Naive thymus-derived CD4-positive, alpha-beta T cell (primary cell): ENCODE measurements at regions not wholly inside any gene's neighbourhood (a gene's known extent, or its start where the extent isn't known, plus 50 kb on each side); places are given as distances from the start of the nearest gene placed in this dataset.

Experiments used
- ATAC-seq: fragments of 150-1000 bp; cut with Tn5 transposase; 2 replicates; pipeline ENCODE4 v1.10.0; 2021; ENCODE audit warnings: mild to moderate bottlenecking, moderate library complexity
- CTCF ChIA-PET: fragments of 350-600 bp; sonication (Branson Sonifier 250); formaldehyde crosslinking; loops from one replicate; lab custom pipeline; 2021; ENCODE audit warnings: antibody characterized with exemption; lab: Charles Lee
- POLR2A ChIA-PET: fragments of 350-600 bp; sonication (Branson Sonifier 250); formaldehyde crosslinking; loops from one replicate; lab custom pipeline; 2021; ENCODE audit warnings: antibody characterized with exemption, inconsistent platforms; lab: Charles Lee
- DNase-seq, 9 donors: peaks; one replicate each; pipeline versions ENCODE4 v3.0.0 to v3.0.0-alpha.2; 2020 to 2022; ENCODE audit warnings: mixed read lengths in 1 of 9
- H3K27ac ChIP-seq: one replicate; pipeline ENCODE4 v1.7.0; 2013; ENCODE audit warnings: mild to moderate bottlenecking, low read depth, low read length, moderate library complexity
- H3K27me3 ChIP-seq, 2 donors: one replicate each; pipeline ENCODE4 v1.7.0; 2013; ENCODE audit warnings: low read length in 2 of 2, mild to moderate bottlenecking in 2 of 2, moderate library complexity in 2 of 2; ENCODE audit not compliant: control insufficient read depth in 2 of 2, insufficient read depth in 2 of 2
- H3K36me3 ChIP-seq, 3 experiments: 1 replicate in 2 of 3; 2 replicates in 1 of 3; pipeline ENCODE4 v1.7.0; 2013; ENCODE audit warnings: low read length in 3 of 3, mild to moderate bottlenecking in 3 of 3, moderate library complexity in 1 of 3; ENCODE audit not compliant: insufficient read depth in 3 of 3, control insufficient read depth in 2 of 3
- H3K4me1 ChIP-seq, 2 donors: one replicate each; pipeline ENCODE4 v1.7.0; 2013; ENCODE audit warnings: low read length in 2 of 2, mild to moderate bottlenecking in 2 of 2, moderate library complexity in 1 of 2; ENCODE audit not compliant: control insufficient read depth in 2 of 2, insufficient read depth in 2 of 2
- H3K4me3 ChIP-seq: 2 replicates; pipeline ENCODE4 v1.7.0; 2013; ENCODE audit warnings: mild to moderate bottlenecking, low read length
- H3K9me3 ChIP-seq, 3 experiments: 1 replicate in 2 of 3; 2 replicates in 1 of 3; pipeline ENCODE4 v1.7.0; 2013; ENCODE audit warnings: low read length in 3 of 3; ENCODE audit not compliant: control insufficient read depth in 2 of 3
- H3K27ac Mint-ChIP-seq, 9 donors: one replicate each; pipeline ENCODE4 v1.8.0; 2020 to 2022; ENCODE audit warnings: mixed read lengths in 9 of 9, mild to moderate bottlenecking in 8 of 9, moderate library complexity in 5 of 9, inconsistent platforms in 2 of 9
- H3K27me3 Mint-ChIP-seq, 5 donors: one replicate each; pipeline ENCODE4 v1.8.0; 2021 to 2022; ENCODE audit warnings: mixed read lengths in 5 of 5, mild to moderate bottlenecking in 1 of 5
- H3K36me3 Mint-ChIP-seq, 5 donors: one replicate each; pipeline ENCODE4 v1.8.0; 2020 to 2022; ENCODE audit warnings: mixed read lengths in 5 of 5, mild to moderate bottlenecking in 3 of 5, inconsistent platforms in 1 of 5
- H3K4me1 Mint-ChIP-seq, 7 donors: one replicate each; pipeline ENCODE4 v1.8.0; 2020 to 2022; ENCODE audit warnings: mixed read lengths in 7 of 7, mild to moderate bottlenecking in 3 of 7, inconsistent platforms in 1 of 7
- H3K4me3 Mint-ChIP-seq, 10 donors: one replicate each; pipeline ENCODE4 v1.8.0; 2020 to 2022; ENCODE audit warnings: mild to moderate bottlenecking in 10 of 10, mixed read lengths in 10 of 10, moderate library complexity in 6 of 10, inconsistent platforms in 2 of 10
- H3K9me3 Mint-ChIP-seq, 11 donors: one replicate each; pipeline ENCODE4 v1.8.0; 2020 to 2022; ENCODE audit warnings: mixed read lengths in 11 of 11, mild to moderate bottlenecking in 4 of 11, inconsistent platforms in 1 of 11, moderate library complexity in 1 of 11
- intact Hi-C, 2 donors: fragments of 100-400 bp; cut with micrococcal nuclease; formaldehyde crosslinking; loops; one replicate each; pipeline ENCODE4 v1.15.1; 2023

GRCh38 chr7:131620673-131621609 is 64.5 kb upstream of the PODXL start:
- peaks cover 0 to 2% (median 0%) of the 10 kb centered on the region in 11 donors for H3K9me3 Mint-ChIP-seq
- Histone ChIP-seq H3K36me3 (no peaks in the 10 kb centered on the region), H3K4me1 (no peaks in the 10 kb centered on the region), H3K27me3 (no peaks in the 10 kb centered on the region), H3K9me3 (no peaks in the 10 kb centered on the region), H3K4me3 (no peak overlapping the region), H3K27ac (no peak overlapping the region)
- no peaks in the 10 kb centered on the region for H3K36me3 Mint-ChIP-seq
- ATAC-seq: no peak
- H3K27ac Mint-ChIP-seq: no peak overlapping the region
- H3K4me1 Mint-ChIP-seq: no peaks in the 10 kb centered on the region
- no peak for DNase-seq
- peaks cover 0 to 17% (median 8%) of the 10 kb centered on the region in 5 donors for H3K27me3 Mint-ChIP-seq
- ChIA-PET CTCF (no interaction called here), POLR2A (no interaction called here)
- intact Hi-C loops: no loop called here
- H3K4me3 Mint-ChIP-seq: no peak overlapping the region

- no peaks in the 10 kb centered on the region for H3K9me3 ChIP-seq
- no peak overlapping the region for H3K4me3 ChIP-seq
- intact Hi-C loops: no loop called here
- H3K27ac Mint-ChIP-seq: no peak overlapping the region
- H3K36me3 ChIP-seq: no peaks in the 10 kb centered on the region
- no peaks in the 10 kb centered on the region for H3K4me1 ChIP-seq
- H3K9me3 Mint-ChIP-seq: peaks cover 0 to 2% (median 0%) of the 10 kb centered on the region in 11 donors
- CTCF ChIA-PET: no interaction called here
- no peak overlapping the region for H3K27ac ChIP-seq
- POLR2A ChIA-PET: no interaction called here
- DNase-seq (no peak), ATAC-seq (peak; percentile 26)
- H3K4me3 Mint-ChIP-seq: no peak overlapping the region
- H3K36me3 Mint-ChIP-seq: no peaks in the 10 kb centered on the region
- no peaks in the 10 kb centered on the region for H3K27me3 ChIP-seq
- no peaks in the 10 kb centered on the region for H3K4me1 Mint-ChIP-seq
- H3K27me3 Mint-ChIP-seq: peaks cover 0 to 17% (median 8%) of the 10 kb centered on the region in 5 donors
Observed at GRCh38 chr7:131619336-131620305, 63.2 kb upstream of the PODXL start.

- no peaks in the 10 kb centered on the region for H3K9me3 ChIP-seq
- ATAC-seq (no peak), DNase-seq (no peak)
- Mint-ChIP-seq H3K27ac (no peak overlapping the region), H3K9me3 (peaks cover 0 to 2% (median 0%) of the 10 kb centered on the region in 11 donors), H3K36me3 (no peaks in the 10 kb centered on the region), H3K4me3 (no peak overlapping the region), H3K4me1 (no peaks in the 10 kb centered on the region), H3K27me3 (peaks cover 0 to 20% (median 11%) of the 10 kb centered on the region in 5 donors)
- CTCF ChIA-PET: no interaction called here
- no peak overlapping the region for H3K27ac ChIP-seq
- H3K4me1 ChIP-seq: no peaks in the 10 kb centered on the region
- no peaks in the 10 kb centered on the region for H3K27me3 ChIP-seq
- no peak overlapping the region for H3K4me3 ChIP-seq
- intact Hi-C loops: no loop called here
- POLR2A ChIA-PET: no interaction called here
- no peaks in the 10 kb centered on the region for H3K36me3 ChIP-seq
Observed at GRCh38 chr7:131618391-131618790, 62.0 kb upstream of the PODXL start.

DNA sequence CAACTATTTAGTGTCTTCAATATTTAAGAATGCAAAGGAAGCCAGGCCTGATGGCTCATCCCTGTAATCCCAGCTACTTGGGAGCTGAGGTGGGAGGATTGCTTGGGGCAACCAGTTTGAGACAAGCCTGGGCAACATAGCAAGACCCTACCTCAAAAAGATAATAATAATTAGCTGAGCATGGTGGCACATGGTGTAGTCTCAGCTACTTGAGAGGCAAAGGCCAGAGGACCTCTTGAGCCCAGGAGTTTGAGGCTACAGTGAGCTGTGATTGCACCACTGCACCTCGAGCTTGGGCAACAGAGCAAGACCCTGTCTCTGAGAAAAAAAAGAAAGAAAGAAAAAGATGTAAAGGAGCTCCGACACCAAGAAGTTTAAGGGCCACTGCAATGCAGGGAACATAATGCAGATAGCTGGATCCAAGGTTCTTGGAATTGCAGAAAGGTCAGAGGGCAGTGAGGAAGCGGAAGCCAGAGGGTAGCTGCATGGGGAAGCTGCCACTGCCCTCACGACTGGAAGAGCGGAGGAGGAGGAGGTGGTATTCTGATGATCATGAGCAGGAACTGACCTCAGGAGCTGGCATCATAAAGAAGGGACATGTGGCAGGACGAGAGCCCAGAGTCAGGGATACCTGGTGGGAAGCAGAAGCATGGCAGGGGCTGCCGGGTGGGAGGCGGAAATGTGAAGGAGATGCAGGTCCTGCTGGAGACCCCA is 60.2 kb upstream of the PODXL start:
- no peak overlapping the region for H3K4me3 Mint-ChIP-seq

GRCh38 chr7:131613909-131614308 is 57.5 kb upstream of the PODXL start:
- H3K27me3 Mint-ChIP-seq: peaks cover 0 to 25% (median 11%) of the 10 kb centered on the region in 5 donors
- H3K4me1 Mint-ChIP-seq: no peaks in the 10 kb centered on the region
- Histone ChIP-seq H3K27ac (no peak overlapping the region), H3K4me3 (no peak overlapping the region), H3K27me3 (no peaks in the 10 kb centered on the region), H3K9me3 (no peaks in the 10 kb centered on the region), H3K4me1 (no peaks in the 10 kb centered on the region), H3K36me3 (no peaks in the 10 kb centered on the region)
- ATAC-seq (no peak), DNase-seq (no peak)
- H3K9me3 Mint-ChIP-seq: peaks cover 0 to 2% (median 0%) of the 10 kb centered on the region in 11 donors
- no peak overlapping the region for H3K27ac Mint-ChIP-seq
- ChIA-PET POLR2A (no interaction called here), CTCF (no interaction called here)
- H3K4me3 Mint-ChIP-seq: no peak overlapping the region
- intact Hi-C loops: no loop called here
- H3K36me3 Mint-ChIP-seq: no peaks in the 10 kb centered on the region

More for the DNA sequence above, 60.2 kb upstream of the PODXL start:
- DNase-seq (no peak), ATAC-seq (no peak)
- intact Hi-C loops: no loop called here
- Histone ChIP-seq H3K9me3 (no peaks in the 10 kb centered on the region), H3K36me3 (no peaks in the 10 kb centered on the region), H3K27me3 (no peaks in the 10 kb centered on the region), H3K27ac (no peak overlapping the region), H3K4me1 (no peaks in the 10 kb centered on the region), H3K4me3 (no peak overlapping the region)
- ChIA-PET POLR2A (no interaction called here), CTCF (no interaction called here)
- H3K36me3 Mint-ChIP-seq: no peaks in the 10 kb centered on the region
- H3K27ac Mint-ChIP-seq: no peak overlapping the region
- H3K27me3 Mint-ChIP-seq: peaks cover 0 to 25% (median 11%) of the 10 kb centered on the region in 5 donors
- H3K9me3 Mint-ChIP-seq: peaks cover 0 to 2% (median 0%) of the 10 kb centered on the region in 11 donors
- no peaks in the 10 kb centered on the region for H3K4me1 Mint-ChIP-seq

DNA sequence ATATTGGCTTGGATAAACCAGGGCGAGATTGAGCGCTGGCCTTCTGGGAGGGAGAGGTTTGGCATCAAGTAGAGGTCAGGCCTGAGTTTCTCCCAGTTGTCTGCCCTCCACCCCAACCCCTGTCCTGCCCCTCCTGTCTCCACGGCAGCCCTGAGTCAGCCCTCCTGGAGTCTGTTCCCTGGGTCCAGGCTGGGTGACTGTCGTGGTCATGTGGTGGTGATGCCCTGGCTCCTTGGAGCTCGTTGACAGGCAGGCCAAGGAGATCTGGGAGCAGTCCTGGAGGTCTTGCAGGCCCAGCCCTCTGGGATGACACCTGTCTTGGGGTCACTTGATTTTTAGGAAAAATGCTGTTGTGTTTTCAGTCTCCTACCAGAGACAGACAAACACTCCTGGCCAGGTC is 53.6 kb upstream of the PODXL start:
- Histone ChIP-seq H3K36me3 (no peaks in the 10 kb centered on the region), H3K27ac (no peak overlapping the region), H3K4me1 (no peaks in the 10 kb centered on the region), H3K27me3 (no peaks in the 10 kb centered on the region), H3K9me3 (no peaks in the 10 kb centered on the region), H3K4me3 (no peak overlapping the region)
- H3K27me3 Mint-ChIP-seq: peaks cover 14 to 21% (median 17%) of the 10 kb centered on the region in 5 donors
- intact Hi-C loops: no loop called here
- no peaks in the 10 kb centered on the region for H3K4me1 Mint-ChIP-seq
- H3K27ac Mint-ChIP-seq: no peak overlapping the region
- H3K9me3 Mint-ChIP-seq: no peaks in the 10 kb centered on the region
- ATAC-seq (no peak), DNase-seq (no peak)
- ChIA-PET POLR2A (no interaction called here), CTCF (no interaction called here)
- H3K4me3 Mint-ChIP-seq: no peak overlapping the region
- no peaks in the 10 kb centered on the region for H3K36me3 Mint-ChIP-seq
